SHP77 treated with DMSO at 0.1 percent for 48 hours (cell line): ENCODE measurements at regions not wholly inside any gene's neighbourhood (a gene's known extent, or its start where the extent isn't known, plus 50 kb on each side); places are given as distances from the start of the nearest gene placed in this dataset.
A peak's percentile ranks its signal among the peaks of the same experiment; 100 is the strongest.
"Not testable (repeated sequence)": the region's sequence is repeated elsewhere in the genome, so short reads cannot be mapped to it uniquely, and the experiment has no call there.

Source experiments
- DNase-seq: peaks from one replicate; lab custom pipeline; 2025; lab: John Stamatoyannopoulos, UW

DNA sequence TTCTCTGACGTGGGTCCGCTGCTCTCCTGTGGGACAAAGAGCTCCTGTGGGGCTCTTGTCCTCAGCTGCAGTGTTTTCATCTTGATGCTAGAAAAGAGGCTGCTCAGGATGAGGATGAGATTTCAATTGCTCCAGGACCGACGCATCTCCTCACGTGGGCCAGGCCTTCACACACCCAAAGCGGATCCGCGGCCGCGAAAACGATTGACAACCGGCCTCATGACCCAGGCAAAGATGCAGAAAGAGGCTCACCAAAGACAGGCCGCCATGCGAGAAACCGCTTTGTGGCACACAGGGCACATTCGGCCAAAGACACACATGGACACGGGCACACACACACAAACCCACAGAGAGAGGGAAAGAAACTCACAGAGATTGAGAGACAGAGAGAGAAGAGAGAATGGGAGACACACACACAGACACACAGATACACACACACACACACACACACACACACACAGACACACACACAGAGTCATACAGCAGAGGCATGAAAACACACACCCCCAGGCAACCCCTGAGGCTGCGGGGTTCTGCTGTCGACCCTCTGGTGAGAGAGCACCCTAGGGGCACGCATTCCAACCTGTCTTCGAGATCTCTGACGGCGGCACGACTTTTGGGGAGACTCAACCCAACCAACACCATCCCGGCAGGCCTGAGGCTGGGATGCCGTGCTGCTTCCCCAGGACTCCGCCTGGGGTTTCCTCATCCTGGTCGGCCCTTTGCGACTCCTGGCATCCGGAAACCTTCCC is 168.5 kb upstream of the ZNF337 start:
- DNase-seq, result not testable (repeated sequence)

DNA sequence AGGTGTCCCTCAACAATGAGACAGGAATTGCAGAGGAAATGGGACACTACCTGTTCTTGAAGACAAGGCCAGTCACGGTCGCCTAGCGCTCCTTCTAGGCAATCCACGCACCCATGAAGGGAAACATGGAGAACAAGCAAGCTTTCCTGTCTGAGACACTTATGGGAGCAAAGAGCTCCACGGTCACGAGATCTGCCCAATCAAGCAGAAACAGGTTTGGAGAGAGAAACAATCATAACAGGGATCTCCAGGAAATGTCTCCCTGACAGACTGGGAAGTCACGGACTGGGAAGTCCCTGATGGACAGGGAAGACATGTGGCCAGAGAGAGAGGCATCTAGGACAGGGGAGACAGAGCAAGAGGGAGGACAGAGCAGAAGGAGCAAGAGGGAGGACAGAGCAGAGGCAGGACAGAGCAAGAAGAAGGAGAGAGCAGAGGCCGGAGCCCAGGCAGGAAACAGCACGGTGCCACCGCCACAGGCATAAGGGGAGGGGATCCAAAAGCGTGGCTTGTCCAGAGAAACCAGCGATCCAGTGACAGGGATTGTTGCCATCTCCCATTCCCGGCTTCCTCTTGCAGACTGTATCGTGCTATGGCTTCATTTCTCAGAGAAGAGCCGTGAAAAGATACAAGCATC is 167.8 kb upstream of the ZNF337 start:
- no peak for DNase-seq

DNA sequence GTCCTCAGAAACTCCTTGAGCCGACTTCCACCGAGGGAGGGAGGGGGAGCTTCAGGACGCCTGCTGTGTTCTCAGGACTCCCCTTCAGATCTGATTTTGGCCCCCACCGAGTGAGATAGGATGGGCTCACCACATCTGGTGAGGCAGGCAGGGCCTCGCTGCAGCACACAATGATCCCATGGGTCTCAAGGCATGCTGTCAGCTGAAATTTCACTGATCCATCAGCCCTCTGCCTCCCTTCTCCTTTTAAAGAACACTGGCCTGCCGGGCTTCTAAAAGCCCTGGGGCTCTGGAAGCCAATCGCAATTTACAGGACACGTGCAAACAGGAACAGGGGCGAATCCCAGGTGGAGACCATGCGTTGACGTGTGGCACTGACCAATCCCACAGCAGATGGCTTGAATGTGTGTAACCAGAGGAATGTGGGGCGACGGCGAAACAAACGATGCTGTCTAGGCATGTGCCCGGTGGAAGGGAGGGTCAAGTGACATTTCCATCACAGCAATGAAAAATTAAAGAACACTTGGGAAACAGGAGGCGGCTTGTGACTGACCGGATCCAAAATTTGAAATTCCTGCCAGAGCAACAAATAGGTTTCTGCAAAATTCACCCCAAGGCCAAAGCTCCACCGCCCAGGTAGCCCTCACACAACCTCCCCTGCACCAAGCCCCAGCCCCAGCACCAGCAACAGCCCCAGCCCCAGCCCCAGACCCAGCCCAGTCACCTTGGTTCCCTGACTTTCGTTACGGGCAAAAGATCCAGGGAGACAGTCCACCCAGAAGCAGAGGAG is 167.1 kb upstream of the ZNF337 start:
- no peak for DNase-seq

DNA sequence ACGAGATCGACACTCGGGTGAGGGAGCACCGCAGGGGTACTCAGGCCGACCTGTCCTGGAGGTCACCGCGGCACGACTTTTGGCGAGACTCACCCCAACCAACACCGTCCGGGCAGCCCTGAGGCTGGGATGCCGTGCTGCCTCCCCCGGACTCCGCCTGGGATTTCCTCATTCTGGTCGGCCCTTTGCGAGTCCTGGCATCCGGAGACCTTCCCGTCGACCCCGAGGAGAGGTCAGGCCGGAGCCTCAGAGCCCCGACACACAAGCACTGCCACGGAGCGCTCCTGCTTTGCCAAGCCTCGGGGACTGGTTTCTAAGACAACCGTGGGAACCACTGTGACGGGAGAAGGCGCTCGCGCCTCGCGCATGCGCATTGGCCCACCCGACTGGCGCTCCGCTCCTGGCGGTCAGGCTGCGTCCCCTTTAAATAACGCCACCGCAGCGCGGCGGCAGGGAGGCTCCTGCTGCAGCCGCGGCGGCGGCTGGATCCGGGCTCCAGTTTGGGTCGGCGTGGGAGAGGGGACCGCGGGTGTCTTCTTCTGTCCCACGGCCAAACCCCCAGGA is 166.4 kb upstream of the ZNF337 start:
- peak; percentile 78 for DNase-seq

DNA sequence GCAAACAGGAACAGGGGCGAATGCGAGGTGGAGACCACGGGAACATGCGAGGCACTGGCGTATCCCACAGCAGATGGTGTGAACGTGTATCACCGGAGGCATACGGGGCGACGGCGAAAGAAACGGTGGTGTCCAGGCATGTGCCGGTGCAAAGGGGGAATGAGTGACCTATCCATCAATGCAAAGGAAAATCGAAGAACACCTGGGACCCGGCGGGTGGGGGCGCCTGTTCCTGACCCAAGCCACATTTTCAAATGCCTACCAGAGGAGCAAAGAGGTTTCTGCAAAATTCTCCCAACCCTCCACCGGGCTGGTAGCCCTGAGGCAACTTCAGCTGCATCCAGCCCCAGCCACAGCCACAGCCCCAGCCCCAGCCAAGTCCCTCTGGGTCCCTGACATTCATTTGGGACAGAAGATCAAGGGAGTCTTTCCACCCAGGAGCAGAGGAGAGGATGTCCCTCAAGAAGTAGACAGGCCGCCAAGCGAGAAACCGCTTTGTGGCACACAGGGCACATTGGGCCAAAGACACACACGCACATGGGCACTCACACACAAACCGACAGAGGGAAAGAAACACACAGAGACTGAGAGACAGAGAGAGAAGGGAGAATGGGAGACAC is 164.0 kb upstream of the ZNF337 start:
- DNase-seq, result no peak

DNA sequence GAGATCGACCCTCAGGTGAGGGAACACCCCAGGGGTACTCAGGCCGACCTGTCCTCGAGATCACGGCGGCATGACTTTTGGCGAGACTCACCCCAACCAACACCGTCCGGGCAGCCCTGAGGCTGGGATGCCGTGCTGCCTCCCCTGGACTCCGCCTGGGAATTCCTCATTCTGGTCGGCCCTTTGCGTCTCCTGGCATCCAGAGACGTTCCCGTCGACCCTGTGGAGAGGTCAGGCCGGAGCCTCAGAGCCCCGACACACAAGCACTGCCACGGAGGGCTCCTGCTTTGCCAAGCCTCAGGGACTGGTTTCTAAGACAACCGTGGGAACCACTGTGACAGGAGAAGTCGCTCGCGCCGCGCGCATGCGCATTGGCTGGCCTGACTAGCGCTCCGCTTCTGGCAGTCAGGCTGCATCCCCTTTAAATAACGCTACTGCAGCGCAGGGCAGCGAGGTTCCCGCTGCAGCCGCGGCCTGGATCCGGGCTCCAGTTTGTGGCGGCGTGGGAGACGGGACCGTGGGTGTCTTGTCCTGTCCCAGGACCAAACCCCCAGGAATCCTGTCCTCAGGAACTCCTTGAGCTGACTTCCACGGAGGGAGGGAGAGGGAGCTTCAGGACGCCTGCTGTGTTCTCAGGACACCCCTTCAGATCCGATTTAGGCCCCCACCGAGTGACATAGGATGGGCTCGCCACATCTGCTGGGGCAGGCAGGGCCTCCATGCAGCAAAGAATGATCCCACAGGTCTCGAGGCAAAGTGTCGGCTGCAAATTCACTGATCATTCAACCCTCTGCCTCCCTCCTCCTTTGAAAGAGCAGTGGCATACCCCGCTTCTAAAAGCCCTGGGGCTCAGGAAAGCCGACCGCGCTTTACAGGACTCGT is 163.2 kb upstream of the ZNF337 start:
- DNase-seq, result no peak

DNA sequence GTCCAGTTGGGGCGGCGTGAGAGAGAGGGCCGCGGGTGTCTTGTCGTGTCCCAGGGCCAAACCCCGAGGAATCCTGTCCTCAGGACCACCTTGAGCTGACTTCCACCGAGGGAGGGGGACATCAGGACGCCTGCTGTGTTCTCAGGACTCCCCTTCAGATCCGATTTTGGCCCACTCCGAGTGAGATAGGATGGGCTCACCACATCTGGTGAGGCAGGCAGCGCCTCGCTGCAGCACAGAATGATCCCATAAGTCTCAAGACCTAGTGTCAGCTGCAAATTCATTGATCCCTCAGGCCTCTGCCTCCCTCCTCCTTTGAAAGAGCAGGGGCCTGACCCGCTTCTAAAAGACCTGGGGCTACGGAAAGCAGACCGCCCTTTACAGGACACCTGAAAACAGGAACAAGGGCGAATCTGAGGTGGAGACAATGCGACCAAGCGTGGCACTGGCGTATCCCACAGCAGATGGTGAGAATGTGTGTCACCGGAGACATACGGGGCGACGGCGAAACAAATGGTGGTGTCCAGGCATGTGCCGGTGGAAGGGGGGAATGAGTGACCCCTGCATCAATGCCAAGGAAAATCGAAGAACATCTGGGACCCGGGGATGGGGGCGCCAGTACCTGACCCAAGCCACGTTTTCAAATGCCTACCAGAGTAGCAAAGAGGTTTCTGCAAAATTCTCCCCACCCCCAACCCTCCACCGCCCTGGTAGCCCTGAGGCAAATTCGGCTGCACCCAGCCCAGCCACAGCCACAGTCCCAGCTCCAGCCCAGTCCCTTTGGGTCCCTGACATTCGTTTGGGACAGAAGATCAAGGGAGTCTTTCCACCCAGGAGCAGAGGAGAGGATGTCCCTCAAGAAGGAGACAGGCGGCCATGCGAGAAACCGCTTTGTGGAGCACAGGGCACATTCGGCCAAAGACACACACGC is 162.1 kb upstream of the ZNF337 start:
- DNase-seq, result no peak

DNA sequence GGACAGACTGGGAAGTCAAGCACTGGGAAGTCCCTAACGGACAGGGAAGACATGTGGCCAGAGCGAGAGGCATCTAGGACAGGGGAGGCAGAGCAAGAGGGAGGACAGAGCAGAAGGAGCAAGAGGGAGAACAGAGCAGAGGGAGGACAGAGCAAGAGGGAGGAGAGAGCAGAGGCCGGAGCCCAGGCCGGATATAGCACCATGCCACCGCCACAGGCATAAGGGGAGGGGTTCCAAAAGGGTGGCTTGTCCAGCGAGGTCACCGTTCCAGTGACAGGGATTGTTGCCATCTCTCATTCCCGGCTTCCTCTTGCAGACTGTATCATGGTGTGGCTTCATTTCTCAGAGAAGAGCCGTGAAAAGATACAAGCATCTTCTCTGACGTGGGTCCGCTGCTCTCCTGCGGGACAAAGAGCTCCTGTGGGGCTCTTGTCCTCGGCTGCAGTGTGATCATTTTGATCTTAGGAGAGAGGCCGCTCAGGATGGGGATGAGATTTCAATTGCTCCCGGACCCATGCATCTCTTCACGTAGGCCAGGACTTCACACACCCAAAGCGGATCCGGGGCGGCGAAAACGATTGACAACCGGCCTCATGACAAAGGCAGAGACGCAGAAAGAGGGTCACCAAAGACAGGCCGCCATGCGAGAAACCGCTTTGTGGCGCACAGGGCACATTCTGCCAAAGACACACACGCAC is 160.6 kb upstream of the ZNF337 start:
- not testable (repeated sequence) for DNase-seq

DNA sequence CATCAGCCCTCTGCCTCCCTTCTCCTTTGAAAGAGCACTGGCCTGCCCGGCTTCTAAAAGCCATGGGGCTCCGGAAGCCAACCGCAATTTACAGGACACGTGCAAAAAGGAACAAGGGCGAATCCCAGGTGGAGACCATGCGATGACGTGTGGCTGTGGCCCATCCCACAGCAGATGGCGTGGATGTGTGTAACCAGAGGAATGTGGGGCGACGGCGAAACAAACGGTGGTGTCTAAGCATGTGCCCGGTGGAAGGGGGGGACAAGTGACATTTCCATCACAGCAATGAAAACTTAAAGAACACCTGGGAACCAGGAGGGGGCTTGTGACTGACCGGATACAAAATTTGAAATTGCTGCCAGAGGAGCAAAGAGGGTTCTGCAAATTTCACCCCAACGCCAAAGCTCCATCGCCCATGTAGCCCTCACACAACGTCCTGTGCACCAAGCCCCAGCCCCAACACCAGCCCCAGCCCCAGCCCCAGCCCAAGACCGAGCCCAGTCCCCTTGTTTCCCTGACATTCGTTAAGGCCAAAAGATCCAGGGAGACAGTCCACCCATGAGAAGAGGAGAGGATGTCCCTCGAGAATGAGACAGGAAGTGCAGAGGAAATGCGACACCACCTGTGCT is 159.7 kb upstream of the ZNF337 start:
- DNase-seq, result no peak

DNA sequence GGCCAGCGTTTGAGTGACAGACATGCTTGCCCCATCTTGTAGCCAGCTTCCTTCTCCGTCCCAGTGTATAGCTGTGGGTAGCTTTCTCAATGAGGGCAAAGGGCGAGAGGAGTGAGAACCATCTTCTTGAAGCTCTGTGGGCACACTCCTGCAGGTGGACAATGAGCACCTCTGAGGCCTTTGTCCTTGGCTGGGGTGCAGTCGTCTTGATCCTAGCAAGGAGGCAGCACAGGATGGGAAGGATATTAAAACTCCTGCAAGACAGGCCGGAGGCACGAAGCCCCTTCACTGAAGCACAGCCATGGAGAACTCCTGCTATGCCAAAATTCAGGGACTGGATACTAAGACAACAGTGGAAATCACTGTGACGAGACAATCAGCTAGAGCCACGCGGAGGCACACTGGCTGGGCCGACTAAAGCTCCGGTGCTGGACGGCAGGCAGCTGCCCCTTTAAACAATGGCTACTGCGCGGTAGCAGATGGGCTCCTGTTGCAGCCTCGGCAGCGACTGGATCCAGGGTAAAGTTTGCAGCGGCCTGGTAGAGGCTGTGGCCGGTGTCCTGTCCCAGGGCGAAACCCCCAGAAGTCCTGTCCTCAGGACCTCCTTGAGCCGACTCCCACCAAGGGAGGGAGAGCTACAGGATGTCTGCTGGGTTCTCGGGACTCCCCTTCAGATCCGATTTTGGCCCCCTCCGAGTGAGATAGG is 159.0 kb upstream of the ZNF337 start:
- not testable (repeated sequence) for DNase-seq

DNA sequence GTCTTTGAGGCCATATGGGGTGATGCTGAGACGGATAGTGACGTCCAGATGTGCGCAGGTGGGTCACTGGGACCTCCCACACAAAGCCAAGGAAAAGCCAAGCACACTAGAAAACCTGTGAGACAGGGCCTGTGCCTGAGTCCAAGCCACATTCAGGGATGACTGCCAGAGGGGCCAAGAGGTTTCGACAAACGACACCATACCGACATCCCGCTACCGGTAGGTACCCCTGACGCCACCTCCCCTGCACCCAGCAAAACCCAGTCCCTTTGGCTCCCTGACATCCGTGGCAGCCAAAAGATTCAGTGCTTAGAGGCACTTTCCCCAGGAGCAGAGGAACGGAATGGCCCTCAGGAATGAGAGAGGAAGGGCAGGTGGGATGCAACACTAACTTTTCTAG is 158.0 kb upstream of the ZNF337 start:
- DNase-seq, result not testable (repeated sequence)

DNA sequence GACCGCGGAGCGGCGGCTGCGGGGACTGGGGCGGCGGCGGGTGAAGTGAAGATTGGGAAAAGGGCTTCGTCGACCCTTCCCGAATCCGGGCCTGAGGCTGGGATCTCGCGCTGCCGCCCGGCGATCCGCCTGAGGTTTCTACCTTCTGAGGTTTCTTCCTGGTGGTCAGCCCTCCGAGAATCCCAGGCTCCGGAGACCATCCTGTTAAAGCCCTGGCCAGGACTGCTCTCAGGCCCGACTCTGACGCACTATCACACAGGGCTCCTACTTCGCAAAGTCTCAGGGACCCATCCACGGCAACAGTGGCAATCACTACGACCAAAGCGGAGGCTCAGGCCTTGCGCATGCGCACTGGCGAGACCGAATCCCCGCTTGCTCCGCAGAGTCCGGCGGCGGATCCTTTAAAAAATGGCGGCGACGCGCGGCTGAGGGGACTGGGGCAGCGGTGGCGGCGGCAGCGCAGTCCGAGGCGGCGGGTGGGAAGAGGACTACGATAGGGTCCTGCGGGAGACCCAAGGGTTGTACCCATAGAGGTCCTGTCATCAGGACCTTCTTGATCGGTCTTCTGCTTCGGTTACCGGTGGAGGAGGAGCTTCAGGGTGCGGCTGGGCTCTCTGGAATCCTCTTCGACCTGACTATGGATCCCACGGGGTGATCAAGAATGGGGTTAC is 157.2 kb upstream of the ZNF337 start:
- peak; percentile 72 for DNase-seq

DNA sequence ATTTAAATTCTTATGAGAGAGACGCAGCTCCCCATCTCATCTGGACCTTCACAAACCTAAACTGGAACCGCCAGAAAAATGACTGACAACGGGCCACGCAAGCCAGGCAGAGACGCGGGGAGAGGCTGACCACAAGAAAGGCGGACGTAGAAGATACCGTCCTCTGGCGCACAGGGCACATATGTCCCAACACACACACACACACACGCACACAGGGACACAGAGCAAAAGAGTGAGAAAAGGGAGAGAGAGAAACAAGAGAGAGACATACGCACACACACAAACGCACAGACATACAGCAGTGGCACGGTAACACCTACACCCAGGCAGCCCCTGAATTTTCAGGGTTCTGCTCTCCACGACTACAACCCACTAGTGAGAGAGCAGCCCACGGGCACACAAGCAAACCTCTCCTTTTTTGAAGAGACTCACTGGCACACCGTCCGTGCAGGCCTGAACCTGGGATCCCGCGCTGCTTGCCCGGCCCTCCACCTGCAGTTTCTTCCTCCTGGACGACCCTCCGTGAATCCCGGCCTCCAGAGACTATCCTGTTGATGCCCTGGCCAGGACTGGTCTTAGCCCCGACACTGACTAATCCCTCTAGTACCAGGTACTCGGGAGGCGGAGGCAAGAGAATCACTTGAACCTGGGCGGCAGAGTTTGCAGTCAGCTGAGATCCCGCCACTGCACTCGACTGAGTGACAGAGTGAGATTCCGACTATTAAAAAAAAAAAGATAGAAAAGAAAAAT is 156.5 kb upstream of the ZNF337 start:
- not testable (repeated sequence) for DNase-seq

DNA sequence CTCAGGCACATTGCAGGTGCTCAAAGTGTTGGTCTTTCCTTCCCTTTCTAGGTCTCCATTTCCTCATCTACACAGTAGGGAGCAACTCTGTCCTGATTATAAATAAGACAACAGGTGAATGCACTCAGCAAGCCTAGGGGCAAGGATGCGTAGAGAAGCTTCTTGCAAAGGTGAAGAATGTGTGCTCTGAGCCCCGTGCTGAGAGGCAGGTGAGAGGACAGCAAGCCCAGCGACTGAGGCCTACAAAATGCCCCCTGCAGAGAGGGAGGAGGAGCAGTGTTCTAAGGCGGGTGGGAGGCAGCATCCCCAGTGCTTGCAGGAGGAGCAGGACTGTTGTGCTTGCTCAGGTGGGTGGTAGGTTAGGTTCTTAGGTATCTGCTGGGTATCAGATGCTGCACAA is 153.5 kb upstream of the ZNF337 start:
- not testable (repeated sequence) for DNase-seq

DNA sequence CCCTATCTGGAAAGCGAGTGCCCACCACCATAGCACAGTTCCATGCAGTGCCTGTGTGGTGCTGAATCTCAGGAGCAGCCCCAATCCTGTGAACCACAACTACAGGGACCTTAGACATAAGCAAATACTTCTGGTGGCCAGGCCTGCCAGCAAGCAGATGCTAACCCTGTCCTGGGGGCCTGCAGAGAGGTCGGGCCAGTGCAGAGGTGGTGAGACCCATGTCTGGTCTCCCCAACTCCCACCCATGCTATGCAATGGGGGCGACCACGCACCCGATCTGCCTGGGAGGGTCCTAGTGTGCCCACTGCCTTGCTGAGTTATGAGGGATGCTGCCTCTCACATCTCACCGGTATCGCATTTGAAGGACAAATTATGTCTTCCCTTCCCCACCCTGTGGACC is 151.6 kb upstream of the ZNF337 start:
- DNase-seq, result no peak

DNA sequence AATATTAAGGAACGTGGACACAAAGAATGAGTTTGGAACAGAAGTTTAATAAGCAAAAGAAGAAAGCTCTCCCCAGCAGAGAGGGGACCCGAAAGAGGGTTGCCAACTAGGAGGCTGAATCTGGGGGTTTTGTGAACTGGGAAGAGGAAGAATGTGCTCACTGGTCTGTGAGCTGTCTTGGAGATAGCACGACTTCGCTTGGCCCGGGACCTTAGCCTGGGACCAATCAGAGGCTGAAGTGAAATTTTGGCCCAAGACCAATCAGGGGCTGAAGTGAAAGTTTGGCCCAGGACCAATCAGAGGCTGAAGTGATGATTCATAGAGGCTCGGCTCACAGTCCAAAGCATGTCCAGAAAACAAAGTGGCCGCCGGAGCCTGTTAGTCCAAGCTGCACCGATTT is 148.0 kb upstream of the ZNF337 start:
- DNase-seq, result not testable (repeated sequence)

DNA sequence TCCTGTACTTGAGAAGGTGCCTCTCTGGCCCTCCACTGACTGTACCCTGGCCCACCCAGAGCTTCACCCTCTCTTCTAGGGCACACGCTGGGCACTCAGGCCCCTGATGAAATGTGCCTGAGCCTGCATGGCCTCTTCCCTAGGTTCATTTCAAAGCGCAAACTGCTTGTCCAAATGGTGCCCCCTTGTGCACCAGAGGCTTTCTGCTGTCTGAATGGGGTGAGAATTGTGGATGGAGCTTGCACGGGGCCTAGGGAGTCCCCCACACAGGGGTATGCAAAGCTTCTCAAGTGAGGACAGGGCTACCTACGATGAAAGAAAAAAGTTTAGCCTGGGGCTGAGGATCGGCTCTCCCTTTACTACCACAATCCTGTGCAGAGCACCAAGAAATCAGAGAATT is 116.9 kb upstream of the ZNF337 start:
- DNase-seq, result not testable (repeated sequence)
